ENCODE measurements at regions not wholly inside any gene's neighbourhood (a gene's known extent, or its start where the extent isn't known, plus 50 kb on each side); places are given as distances from the start of the nearest gene placed in this dataset.

DNA sequence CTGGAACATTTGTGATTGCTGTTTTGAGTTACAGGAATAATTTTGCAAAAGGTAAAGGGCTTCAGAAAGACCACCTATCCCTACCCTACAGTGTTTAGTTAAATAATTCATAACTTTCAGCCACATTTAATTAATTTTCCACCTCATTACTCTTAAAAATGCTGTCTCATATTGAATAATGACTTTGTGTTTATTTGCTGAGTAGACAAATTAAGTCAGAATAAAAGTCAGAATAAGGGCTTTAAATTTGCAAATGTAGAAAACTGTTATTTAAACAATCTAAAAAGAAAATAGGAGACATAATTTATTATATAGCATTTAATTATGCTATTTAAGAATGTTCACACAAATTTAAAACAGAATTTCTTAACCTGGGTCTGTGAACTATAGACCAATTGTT, 293.7 kb upstream of the RIMS1 start:
- no peak for TF ChIP-seq POLR2A (IDR thresholded peaks at IDR 0.05)
- TF ChIP-seq, protein P1, sequence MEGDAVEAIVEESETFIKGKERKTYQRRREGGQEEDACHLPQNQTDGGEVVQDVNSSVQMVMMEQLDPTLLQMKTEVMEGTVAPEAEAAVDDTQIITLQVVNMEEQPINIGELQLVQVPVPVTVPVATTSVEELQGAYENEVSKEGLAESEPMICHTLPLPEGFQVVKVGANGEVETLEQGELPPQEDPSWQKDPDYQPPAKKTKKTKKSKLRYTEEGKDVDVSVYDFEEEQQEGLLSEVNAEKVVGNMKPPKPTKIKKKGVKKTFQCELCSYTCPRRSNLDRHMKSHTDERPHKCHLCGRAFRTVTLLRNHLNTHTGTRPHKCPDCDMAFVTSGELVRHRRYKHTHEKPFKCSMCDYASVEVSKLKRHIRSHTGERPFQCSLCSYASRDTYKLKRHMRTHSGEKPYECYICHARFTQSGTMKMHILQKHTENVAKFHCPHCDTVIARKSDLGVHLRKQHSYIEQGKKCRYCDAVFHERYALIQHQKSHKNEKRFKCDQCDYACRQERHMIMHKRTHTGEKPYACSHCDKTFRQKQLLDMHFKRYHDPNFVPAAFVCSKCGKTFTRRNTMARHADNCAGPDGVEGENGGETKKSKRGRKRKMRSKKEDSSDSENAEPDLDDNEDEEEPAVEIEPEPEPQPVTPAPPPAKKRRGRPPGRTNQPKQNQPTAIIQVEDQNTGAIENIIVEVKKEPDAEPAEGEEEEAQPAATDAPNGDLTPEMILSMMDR (IDR thresholded peaks at IDR 0.05) = no peak
